ENCODE measurements at regions not wholly inside any gene's neighbourhood (a gene's known extent, or its start where the extent isn't known, plus 50 kb on each side); places are given as distances from the start of the nearest gene placed in this dataset.
"Not testable (repeated sequence)": the region's sequence is repeated elsewhere in the genome, so short reads cannot be mapped to it uniquely, and the experiment has no call there.

DNA sequence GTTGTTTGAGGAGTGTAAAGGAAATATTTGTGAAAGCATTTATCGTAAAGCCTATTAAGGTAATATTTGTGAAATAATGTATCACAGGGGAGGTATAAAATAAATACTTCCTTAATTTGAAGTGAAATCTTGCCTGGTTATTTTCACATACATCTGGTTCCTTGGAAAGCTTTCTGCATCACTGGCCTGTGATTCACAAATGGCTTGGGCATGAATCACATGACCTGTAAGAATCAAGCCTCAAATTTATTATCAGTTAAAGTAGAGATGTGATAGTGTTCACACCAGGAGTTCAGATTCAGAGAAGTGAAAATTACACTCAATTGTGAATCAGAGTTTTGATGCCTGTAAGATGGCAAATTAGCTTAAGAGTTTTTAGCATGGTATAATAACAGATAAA is 1911.4 kb downstream of the STIM2 start:
- no peak for DNase-seq

DNA sequence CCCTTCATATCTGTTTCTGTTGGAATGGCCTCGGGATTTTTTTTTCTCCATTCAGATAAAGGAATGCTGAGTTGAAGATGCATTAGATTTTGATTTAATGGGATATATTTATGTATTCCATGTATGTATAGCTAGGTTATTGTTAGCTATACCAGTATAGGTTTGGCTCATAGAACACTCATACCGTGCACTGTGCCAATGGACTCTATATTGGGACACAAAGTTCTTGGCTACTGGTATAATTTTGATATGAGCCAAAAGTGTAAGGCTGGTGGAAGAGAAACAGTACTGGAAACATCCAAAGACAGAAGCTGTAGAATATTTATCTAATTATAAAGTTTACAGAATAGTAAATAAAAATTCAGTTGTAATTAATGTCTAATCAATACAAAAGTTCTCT is 1912.1 kb downstream of the STIM2 start:
- no peak for DNase-seq

DNA sequence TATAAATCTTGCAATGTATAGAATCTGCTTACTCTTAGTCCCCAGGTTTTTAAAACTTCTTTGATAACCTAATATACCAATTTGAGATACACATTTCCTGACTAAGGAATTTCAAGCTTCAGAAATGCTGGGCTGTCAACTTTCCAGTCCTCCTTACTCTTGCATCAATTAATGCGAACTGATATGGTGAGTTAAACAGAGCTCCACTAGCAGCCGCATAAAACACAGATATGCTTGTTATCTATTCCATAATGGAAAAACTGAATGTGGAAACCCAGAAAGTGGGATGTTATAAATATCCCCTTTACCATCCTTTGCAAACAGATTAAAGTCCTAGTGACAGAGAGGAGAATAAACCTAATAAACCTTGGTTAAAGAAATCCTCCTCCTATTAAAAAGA is 1913.7 kb downstream of the STIM2 start:
- no peak for DNase-seq

DNA sequence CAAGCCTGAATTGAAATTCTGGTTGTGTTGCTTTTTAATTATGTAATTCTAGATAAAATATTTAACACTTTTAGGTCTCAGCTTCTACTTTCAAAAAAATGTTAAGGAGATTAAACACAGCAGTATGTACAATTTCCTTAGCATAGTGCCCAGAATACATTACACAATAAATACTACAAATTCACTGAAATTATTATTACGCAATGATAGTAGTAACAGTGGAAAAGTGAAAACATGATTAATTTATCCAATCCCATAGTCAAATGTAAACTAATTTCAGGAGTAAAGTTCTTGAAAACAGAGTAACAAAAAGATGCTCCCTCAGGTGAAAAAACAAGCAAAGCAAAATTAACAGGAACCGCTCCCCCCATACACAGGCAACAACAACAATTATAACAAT is 1915.4 kb downstream of the STIM2 start:
- no peak for DNase-seq

DNA sequence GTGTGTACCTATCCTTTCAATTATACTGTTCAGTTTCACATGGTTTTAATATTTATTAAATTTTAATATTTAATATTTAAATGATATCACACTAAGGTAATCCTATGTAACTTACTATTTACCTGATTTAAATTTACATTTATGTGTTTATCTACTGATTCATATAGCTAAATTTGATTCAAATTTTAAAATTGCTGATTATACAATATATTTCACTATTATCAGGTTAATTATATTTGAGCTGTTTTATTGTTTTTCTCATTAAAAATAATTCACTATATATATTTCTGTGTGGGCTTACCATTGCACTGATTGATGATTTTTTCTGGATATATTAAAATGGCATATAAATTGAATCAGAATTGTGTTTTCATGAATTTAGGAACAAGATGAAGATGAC is 1923.5 kb downstream of the STIM2 start:
- DNase-seq = no peak

DNA sequence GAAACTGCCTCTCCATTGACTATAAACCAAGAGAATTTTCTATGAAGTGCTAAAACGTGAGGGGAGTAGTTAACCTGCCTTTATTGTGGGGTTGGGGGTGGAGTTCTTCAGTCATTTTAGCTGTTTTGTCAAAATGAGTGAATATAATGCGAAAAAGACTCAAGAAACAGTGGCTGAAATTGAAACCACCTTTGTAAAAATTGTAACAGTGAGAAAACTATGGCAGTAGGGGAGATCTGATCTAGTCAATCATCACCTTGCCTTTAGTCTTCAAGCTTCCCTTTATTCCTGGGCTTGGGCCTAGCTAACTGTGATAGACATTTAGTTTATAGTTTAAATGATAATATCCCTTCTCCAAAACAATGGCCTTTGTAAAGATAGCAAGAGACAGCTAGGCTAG is 1927.3 kb downstream of the STIM2 start:
- no peak for DNase-seq

DNA sequence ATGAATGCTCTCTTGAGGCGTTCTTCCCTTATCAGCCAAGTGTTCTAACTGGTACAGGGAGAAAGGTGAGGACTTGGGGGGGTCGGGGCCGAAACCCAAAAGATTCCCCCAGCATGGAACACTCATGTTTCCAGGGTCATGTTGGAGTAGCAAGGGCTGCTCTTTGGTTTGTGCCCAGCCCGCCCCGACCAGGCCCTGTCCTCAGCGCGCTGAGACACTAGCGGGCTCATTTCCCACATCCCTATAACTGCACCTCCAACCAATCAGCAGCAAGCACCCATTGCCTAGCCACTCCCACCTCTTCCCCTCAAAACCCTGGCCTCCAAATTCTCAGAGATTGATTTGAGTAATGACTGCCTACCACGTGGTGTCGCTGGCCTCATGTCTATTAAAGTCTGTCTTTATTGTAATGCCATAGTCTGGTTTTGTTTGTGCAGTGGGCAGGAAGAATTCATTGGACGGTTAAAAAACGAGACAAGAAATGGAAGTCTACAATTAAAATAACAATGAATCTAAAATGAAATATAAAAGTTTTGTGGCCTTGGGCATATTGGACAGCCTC is 1928.4 kb downstream of the STIM2 start:
- DNase-seq = no peak

DNA sequence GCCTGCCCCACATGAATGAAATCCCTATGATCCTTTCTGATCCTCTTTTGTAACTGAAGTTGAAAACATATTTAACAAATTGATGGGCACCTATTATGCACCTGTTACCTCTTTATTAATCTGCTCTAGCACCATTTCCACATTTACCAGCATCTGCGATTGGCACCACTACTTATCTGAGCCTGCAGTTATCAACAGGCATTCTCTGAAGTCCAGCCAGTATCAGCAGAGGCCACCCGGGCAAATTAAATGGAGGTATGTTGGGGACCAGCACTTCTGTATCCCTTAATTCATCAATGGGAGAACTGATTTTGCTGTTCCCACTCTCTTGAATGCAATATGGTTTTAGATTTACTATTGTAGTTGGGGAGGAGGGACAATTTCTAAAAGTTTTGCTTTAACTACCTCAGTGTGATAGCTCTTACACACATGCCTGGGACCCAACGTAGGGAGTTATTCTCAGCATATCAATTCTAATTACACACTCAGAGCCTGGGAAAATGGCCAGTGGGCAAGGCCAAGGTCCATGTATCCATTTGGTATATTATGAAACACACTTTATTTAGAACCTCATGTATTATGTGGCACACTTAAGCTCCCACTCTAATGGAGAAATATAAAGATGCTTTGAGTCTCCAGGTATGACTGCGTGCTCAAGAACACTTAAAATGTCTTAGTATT is 1927.1 kb upstream of the PCDH7 start:
- DNase-seq = no peak

DNA sequence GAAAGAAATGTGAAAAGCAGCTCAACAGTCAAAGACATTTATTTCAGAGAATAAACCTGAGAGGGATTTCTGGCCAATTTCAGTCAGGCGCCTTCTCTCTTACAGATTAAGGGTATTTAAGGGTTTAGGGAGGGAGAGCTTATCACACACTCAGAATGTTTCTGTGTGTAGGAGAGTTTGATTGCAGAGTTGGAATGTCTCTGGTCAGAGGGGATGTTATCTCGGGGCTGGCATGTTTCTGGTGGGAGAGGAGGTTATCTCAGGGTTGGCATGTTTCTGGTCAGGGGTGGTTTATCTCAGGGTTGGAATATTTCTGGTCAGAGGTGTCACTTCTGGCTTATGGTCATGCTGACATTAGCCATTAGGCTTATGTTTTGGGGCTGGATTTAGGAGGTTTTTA is 1920.5 kb upstream of the PCDH7 start:
- no peak for DNase-seq

DNA sequence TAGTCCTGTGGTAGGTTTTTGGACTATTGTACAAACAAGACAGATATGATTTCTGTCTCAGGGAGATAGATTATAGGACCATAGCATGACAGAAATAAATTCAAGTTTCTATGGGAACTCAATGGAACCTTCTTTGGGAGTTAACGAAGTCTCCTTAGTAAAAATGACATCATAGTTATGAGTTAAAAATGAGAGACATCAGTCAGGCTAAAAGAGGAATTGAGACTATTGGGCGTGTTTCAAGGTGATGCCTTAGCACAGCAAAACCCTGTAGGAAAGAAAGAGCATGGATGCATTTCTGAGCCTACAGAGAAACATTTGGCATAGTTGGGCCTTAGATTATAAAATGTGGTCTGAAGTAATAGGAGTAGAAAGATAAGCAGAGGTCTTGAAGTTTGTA is 1909.1 kb upstream of the PCDH7 start:
- DNase-seq = no peak

DNA sequence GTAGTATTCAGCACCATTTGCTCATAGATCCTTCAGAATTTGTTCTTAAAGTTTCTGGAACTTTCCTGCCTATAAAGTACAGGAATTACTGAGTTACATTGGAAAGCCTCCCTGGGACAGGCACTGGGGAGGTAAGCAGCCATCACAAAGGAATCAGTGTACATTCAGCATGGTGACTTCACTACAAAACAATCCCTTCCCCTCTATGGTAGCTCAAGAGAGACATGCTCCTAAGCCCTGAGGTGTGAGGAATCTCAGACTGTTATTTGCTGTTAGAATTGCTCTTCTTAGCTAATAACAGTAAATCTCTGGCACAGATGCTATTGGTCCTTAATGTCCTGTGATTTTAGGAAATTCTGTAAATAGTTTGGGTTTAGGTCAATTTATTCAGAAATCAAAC is 1898.0 kb upstream of the PCDH7 start:
- DNase-seq = no peak

DNA sequence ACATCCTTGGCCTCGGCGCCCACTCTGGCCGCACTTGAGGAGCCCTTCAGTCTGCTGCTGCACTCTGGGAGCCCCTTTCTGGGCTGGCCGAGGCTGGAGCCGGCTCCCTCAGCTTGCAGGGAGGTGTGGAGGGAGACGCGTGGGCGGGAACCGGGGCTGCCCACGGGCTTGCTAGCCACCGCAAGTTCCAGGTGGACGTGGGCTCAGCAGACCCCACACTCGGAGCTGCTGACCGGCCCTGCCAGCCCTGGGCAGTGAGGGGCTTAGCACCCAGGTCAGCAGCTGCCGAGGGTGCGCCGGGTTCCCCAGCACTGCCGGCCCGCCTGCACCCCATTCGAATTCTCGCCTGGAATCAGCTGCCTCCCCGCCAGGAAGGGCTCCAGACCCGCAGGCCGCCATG is 1892.3 kb upstream of the PCDH7 start:
- DNase-seq = no peak

DNA sequence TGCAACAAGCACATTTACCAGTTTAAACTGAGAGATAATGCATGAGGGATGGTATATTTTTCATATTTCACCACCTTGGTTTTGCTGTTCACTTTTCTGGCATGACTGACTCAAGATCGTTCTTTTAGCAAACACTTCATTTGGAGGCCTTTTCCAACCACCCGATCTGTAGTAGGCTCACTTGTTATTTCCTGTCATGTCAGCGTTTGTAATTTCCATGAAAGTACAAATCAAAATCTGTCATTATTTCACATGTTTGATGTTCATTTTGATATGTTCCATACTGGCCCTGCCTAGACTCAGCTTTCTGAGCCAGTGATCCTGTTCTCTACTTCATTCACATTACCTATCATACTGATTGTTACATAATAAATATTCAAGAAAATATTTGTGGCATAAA is 1888.3 kb upstream of the PCDH7 start:
- DNase-seq = no peak

DNA sequence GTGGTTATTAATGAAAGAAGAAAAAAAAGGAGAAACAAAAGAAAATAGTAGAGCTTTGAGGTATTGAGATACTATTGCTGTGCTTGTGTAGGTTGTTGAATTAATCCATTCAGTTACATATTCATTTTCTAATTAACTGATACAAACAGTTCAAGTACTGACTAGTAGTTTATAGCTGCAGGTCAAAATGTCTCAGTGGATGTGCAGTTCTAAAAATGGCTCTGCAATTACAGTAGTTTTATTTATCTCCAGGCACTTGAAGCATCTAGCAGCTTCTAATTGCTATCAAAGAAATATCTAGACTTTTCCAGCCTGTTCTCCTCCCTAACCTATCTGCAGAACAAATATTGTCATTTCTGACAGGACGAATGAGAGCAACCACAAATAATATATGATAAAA is 1887.7 kb upstream of the PCDH7 start:
- DNase-seq = no peak

DNA sequence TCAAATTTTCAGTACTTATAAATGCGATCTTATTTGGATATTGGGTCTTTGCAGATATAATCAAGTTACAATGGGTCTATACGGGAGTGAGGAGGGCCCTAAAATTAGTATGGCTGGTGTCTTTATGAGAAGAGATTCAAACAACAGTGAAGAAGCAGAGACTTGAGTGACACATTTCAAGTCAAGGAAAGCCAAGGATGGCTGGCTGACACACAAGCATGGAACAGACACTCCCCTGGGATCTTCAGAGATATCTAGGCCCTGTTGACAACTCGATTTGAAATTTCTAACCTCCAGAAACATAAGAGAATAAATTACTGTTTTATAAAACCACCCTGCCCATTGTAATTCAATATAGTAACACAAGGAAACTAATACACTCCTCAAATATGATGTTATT is 1886.0 kb upstream of the PCDH7 start:
- DNase-seq = no peak

DNA sequence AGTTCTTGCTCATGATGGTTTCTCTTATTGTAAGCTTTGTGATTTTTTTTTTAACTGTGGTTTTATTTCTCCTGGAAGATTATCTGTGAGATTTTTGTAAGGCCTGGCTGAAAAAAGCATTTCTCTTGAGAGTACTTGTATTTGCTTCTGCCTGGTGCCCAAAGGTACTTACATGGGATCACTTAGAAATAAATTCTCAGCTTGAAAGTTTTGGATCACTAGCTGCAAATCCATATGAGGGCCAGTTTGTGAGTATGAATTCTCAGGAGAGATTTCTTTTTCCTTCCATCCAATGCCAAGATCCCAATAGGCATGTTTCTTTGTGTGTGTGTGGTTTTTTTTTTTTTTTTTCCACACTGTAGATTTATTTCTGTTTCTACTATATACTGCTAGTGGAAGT is 1884.7 kb upstream of the PCDH7 start:
- DNase-seq = no peak

DNA sequence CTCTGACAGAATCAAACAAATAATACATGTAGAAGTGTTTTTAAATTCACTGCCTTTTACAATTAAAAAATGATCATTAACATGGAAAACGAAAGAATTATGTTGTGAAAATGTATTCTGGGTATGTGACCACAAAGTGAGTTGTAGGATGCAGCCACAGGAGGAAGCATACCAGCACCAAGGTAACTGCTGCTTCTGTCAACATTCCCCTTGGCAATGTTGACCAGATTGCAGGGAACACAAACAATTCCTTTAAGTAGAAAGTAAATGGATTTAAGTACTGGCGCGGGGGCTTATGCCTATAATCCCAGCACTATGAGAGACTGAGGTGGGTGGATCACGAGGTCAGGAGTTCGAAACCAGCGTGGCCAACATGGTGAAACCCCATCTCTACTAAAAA is 1877.9 kb upstream of the PCDH7 start:
- no peak for DNase-seq

DNA sequence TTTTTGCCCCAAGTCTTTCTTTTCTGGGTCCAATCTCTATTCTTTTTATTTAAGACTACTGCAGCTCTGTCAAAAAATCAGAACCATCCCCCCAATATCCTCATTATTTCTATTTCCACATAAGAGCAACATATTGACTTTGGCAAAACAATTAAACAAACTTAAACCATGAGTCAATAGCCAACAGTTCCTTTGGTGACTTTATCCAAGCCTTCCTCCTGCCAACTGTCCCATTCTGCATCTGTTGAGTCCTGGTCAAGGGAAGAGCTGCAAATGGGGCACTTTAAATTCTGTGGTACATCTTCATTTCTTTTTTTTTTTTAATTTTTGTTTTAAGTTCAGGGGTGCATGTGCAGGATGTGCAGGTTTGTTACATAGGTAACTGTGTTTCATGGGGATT is 1875.0 kb upstream of the PCDH7 start:
- no peak for DNase-seq

DNA sequence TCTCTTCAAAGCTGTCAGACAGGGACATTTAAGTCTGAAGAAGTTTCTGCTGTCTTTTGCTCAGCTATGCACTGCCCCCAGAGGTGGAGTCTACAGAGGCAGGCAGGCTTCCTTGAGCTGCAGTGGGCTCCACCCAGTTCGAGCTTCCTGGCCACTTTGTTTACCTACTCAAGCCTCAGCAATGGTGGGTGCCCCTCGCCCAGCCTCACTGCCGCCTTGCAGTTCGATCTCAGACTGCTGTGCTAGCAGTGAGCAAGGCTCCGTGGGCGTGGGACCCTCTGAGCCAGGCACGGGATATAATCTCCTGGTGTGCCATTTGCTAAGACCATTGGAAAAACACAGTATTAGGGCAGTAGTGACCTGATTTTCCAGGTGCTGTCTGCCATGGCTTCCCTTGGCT is 1863.1 kb upstream of the PCDH7 start:
- DNase-seq = not testable (repeated sequence)

DNA sequence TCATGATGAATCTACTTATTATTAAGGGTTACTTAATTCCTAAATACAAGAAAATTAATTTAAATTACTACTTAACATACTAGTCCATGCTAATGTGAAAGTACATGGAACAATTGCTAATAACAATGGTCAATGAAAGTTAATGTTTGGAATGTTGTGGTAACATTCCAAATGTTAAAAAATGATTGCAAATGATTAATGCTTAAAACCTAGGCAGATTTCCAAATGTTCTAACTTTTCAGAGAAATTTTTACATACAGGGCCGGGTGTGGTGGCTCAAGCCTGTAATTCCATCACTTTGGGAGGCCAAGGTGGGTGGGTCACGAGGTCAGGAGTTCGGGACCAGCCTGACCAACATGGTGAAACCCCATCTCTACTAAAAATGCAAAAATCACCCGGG is 1851.3 kb upstream of the PCDH7 start:
- DNase-seq = no peak

DNA sequence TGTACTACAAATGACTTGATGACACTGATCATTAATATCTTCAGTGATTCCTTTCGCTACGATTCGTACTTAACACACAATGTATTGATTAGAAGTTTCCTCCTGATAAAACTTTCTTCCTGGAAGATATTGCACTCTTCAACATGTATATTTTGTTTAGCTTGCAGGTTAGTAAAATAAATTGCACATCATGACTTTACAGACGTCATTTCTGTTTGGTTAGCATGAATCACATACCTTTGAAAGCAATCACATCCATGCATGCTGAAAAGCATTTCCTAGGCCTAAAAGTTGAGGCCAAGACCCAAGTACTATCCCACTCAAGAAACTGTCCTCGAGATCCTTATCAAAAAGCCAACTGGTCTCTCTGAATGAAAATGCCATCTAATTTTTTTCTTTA is 1841.0 kb upstream of the PCDH7 start:
- no peak for DNase-seq

DNA sequence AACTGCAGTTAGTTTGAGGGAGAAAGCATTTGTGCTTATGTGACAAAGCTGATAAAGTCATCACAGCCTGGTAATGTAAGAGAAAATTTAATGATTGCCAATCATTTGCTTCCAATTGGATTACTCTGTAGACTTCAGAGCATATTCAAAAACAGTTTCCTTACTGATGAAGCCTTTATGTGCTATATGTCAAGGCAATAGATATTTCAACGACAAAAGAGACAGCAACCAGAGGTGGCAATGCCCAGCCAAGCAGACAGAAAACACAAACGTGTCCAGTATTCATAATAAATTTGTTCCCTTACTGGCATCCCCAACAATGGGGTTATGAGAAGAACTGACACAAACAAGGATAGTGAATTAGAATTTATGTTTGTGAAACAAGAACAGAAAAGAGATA is 1840.3 kb upstream of the PCDH7 start:
- DNase-seq = no peak

DNA sequence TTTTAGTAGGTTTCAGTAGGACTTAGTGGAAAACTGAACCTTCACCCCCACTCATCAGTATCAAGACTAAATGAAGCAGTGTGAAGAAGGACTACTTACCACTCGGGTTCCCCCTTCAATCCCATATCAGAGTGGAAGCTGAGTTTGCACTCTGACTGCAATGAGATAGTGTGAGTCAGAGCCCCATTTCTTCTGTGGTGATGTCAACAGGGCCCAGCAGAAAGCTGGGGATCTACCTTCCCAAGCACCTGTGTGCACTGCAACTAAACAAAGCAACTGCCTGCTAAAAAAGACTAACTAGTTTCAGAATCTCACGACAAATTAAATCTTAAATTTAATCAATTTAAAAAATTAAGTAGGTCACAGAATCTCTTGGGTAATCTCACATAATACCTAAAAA is 1837.0 kb upstream of the PCDH7 start:
- no peak for DNase-seq

DNA sequence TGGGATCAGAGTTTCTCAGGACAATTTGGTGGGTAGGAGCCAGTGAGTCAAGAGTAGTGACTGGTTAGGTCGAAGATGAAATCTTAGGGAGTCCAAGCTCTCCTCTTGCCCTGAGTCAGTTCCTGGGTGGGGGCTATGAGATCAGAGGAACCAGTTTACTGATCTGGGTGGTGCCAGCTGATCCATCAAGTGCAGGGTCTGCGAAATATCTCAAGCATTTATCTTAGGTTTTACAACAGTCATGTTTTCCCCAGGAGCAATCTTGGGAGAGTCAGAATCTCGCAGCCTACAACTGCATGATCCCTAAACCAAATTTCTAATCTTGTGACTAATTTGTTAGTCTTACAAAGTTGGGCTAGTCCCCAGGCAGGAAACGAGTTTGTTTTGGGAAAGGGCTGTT is 1833.2 kb upstream of the PCDH7 start:
- no peak for DNase-seq

DNA sequence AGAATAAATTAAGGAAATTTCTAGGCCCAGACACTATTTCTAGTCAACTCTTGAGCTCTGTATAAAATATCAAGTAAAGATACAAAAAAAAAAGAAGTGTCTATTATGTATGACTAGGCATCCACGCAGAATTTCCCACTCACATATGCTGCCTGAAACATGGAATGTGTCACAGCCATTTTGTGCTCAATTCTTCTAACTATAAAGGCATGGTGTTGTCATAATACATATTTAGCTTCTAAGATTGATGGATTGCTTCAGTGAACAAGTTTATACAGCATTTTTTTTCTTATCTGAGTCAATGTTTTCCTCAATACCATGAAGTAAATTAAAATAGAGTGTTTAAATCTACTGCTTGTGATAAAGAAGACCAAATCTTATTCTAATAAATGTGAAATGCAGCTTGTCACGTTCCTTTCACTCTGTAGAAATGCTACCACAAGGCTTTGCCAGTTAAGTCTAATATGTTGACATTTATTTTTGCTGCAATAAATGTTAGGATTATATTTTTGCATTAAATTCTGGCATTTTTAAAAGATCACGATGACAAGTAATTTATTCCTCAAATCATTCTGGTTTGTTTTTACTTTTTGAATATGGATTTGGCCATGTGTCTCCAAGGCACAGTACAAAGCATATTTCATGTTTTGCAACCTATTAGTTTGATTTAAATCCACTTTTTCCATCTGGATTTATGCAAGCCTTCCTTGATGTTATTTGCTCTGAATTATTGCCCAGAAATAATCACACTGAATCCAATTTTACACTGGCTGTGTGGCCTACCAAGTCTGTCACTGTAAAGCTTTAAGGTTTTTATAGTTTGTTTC is 1829.0 kb upstream of the PCDH7 start:
- DNase-seq = no peak
